ENCODE measurements at regions not wholly inside any gene's neighbourhood (a gene's known extent, or its start where the extent isn't known, plus 50 kb on each side); places are given as distances from the start of the nearest gene placed in this dataset.

GRCh38 chr13:54347531-54347930 lies 1318.9 kb downstream of the OLFM4 start:
- Histone ChIP-seq H3K4me3 (no peak overlapping the region), H3K36me3 (no peaks in the 10 kb centered on the region), H3K9me3 (no peaks in the 10 kb centered on the region), H3K27ac (no peak overlapping the region), H3K27me3 (no peaks in the 10 kb centered on the region), H3K4me1 (no peaks in the 10 kb centered on the region)
- no peak for DNase-seq
- no peak for TF ChIP-seq POLR2A (IDR thresholded peaks at IDR 0.05)
- TF ChIP-seq, protein P1, sequence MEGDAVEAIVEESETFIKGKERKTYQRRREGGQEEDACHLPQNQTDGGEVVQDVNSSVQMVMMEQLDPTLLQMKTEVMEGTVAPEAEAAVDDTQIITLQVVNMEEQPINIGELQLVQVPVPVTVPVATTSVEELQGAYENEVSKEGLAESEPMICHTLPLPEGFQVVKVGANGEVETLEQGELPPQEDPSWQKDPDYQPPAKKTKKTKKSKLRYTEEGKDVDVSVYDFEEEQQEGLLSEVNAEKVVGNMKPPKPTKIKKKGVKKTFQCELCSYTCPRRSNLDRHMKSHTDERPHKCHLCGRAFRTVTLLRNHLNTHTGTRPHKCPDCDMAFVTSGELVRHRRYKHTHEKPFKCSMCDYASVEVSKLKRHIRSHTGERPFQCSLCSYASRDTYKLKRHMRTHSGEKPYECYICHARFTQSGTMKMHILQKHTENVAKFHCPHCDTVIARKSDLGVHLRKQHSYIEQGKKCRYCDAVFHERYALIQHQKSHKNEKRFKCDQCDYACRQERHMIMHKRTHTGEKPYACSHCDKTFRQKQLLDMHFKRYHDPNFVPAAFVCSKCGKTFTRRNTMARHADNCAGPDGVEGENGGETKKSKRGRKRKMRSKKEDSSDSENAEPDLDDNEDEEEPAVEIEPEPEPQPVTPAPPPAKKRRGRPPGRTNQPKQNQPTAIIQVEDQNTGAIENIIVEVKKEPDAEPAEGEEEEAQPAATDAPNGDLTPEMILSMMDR (IDR thresholded peaks at IDR 0.05), result no peak

DNA sequence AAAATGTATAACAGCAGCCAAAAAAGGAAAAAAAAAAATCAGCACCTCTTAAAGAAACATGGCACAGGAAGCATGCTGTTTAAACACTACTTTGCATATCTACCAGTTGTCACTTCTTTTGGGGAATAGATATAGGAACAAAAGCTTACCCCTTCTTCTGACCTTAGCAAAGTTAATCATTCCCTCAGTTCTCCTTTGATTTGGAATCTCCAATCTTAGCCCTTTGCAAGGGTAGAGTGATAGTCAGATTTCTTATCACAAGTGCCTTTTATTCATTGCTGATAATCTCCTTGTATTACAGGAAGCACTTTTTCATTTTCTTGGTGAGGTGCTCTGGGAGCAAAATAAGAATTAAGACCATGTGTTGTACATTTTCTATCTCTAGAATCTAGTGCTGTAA lies 1327.6 kb downstream of the OLFM4 start:
- H3K9me3 ChIP-seq, result no peaks in the 10 kb centered on the region
- H3K4me1 ChIP-seq, result no peaks in the 10 kb centered on the region
- no peaks in the 10 kb centered on the region for H3K36me3 ChIP-seq
- no peak for DNase-seq
- no peaks in the 10 kb centered on the region for H3K27me3 ChIP-seq
- no peak overlapping the region for H3K4me3 ChIP-seq
- no peak overlapping the region for H3K27ac ChIP-seq
- no peak for TF ChIP-seq POLR2A (IDR thresholded peaks at IDR 0.05)
- TF ChIP-seq, protein P1 (IDR thresholded peaks at IDR 0.05), result no peak

GRCh38 chr13:54356849-54357248 lies 1328.2 kb downstream of the OLFM4 start:
- Histone ChIP-seq H3K27me3 (no peaks in the 10 kb centered on the region), H3K4me3 (no peak overlapping the region), H3K36me3 (no peaks in the 10 kb centered on the region), H3K9me3 (no peaks in the 10 kb centered on the region), H3K27ac (no peak overlapping the region), H3K4me1 (no peaks in the 10 kb centered on the region)
- TF ChIP-seq POLR2A (IDR thresholded peaks at IDR 0.05), result no peak
- TF ChIP-seq, protein P1 (IDR thresholded peaks at IDR 0.05), result no peak
- no peak for DNase-seq

DNA sequence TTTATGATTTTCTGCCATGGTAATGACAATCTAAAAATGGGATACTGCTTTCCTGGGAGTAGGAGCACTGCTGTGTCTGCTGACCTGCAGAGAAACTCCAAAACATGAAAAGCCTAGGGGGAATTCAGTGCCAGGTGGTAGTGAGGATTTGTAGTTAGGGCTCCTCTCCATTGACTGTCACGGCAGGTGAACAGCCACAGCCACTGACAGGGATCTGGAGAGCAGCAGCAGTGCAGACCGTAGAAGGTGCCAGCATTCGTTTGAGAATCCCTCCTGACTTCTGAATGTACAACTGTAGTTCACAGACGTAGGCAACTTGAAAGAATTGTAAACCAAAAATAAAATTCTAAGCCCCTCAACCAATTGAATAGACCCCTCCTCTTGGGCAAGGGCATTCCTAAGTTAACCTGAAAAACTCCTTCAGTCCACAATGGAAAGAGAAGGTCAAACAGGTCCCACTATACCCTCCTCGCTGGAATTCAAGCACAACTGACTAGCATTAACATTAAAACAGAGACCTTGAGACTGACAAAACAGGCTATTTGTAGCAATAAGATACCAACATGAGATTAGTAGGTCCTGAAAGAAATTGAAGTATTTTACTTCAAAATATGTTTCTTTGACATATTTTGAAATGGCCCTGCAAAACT lies 1328.8 kb downstream of the OLFM4 start:
- DNase-seq, result no peak
- no peak overlapping the region for H3K27ac ChIP-seq
- H3K36me3 ChIP-seq, result no peaks in the 10 kb centered on the region
- no peaks in the 10 kb centered on the region for H3K4me1 ChIP-seq
- no peak overlapping the region for H3K4me3 ChIP-seq
- H3K27me3 ChIP-seq, result no peaks in the 10 kb centered on the region
- TF ChIP-seq, protein P1 (IDR thresholded peaks at IDR 0.05), result no peak
- TF ChIP-seq POLR2A (IDR thresholded peaks at IDR 0.05), result no peak
- no peaks in the 10 kb centered on the region for H3K9me3 ChIP-seq

DNA sequence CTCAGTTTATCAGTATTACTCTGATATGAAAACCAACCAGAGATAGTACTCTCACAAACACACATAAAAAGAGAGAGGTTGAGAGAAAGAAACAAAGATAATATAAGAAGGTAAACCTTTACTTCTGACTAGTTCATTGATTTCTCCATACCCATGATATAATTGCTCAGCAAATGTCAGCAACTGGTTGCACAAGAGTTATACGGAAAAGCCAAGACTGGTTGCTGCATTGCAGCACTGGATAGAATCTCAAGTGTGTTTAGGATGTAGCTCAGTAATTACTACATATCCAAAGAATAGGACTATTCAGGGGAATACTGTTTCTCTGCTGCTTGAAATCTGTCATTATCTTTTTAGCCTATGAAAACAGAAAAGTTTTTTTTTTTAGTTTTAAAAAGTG lies 1332.8 kb downstream of the OLFM4 start:
- Histone ChIP-seq H3K9me3 (no peaks in the 10 kb centered on the region), H3K4me3 (no peak overlapping the region), H3K36me3 (no peaks in the 10 kb centered on the region), H3K27me3 (no peaks in the 10 kb centered on the region), H3K27ac (no peak overlapping the region), H3K4me1 (no peaks in the 10 kb centered on the region)
- TF ChIP-seq, protein P1 (IDR thresholded peaks at IDR 0.05), result no peak
- TF ChIP-seq POLR2A (IDR thresholded peaks at IDR 0.05), result no peak
- no peak for DNase-seq

DNA sequence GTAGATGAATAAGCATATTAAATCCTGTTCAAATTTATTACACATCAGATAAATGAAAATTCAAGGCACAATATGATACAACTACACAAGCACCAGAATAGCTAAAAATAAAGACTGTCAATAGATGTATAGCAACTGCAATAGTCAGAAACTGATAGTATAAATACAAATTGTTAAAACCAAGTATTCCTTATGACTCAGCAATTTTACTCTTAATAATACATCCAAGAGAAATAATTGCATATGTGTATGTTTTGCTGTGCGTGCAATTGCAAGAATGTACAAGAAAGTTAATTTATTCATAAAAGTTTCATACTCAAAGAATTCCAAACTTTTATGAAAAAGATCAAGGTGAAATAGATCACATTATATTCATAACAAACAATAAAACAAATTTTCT lies 1338.1 kb downstream of the OLFM4 start:
- Histone ChIP-seq H3K4me3 (no peak overlapping the region), H3K9me3 (no peaks in the 10 kb centered on the region), H3K27me3 (no peaks in the 10 kb centered on the region), H3K27ac (no peak overlapping the region), H3K36me3 (no peaks in the 10 kb centered on the region), H3K4me1 (no peaks in the 10 kb centered on the region)
- no peak for DNase-seq
- no peak for TF ChIP-seq POLR2A (IDR thresholded peaks at IDR 0.05)

All from Peyer's patch (tissue), 4 donors.